SK-N-SH (cell line): ENCODE measurements at regions not wholly inside any gene's neighbourhood (a gene's known extent, or its start where the extent isn't known, plus 50 kb on each side); places are given as distances from the start of the nearest gene placed in this dataset.

Experiments used
- CTCF ChIA-PET: fragments of 300-600, 350-600 bp; formaldehyde crosslinking; extraction: SDS; loops from one replicate; lab custom pipeline; 2021; lab: Yijun Ruan, JAX
- POLR2A ChIA-PET: fragments of 350-600 bp; sonication (Branson Sonifier 250); formaldehyde crosslinking; extraction: SDS; loops from one replicate; lab custom pipeline; 2020; ENCODE audit warnings: antibody characterized with exemption, inconsistent platforms; lab: Yijun Ruan, JAX
- DNase-seq: peaks from one replicate; pipeline ENCODE4 v3.0.0; 2012
- H2AFZ ChIP-seq: fragments of 200-600 bp; sonication (generic); 2 replicates; pipeline ENCODE4 v1.8.1; 2016; ENCODE audit warnings: antibody characterized with exemption, mild to moderate bottlenecking, low read depth
- H3F3A ChIP-seq: fragments of 200-600 bp; sonication (generic); replicated peaks from 2 replicates; pipeline ENCODE3; 2016; ENCODE audit warnings: antibody characterized with exemption, mild to moderate bottlenecking; ENCODE audit not compliant: insufficient read depth
- H3K27ac ChIP-seq, 2 experiments: fragments of 200-500 bp in 1 of 2; fragments of 200-600 bp in 1 of 2; sonication (Bioruptor generic) in 1 of 2; sonication (generic), shearing (Covaris generic) in 1 of 2; 2 replicates each; pipeline versions ENCODE4 v1.5.1 to v1.6.1; 2014 to 2016; ENCODE audit warnings: low read depth in 2 of 2, inconsistent platforms in 1 of 2, low read length in 1 of 2, mild to moderate bottlenecking in 1 of 2, mixed read lengths in 1 of 2
- H3K27me3 ChIP-seq: fragments of 200-600 bp; sonication (generic), shearing (Covaris generic); 2 replicates; pipeline ENCODE4 v1.6.1; 2016; ENCODE audit warnings: mixed run types; ENCODE audit not compliant: insufficient read depth
- H3K36me3 ChIP-seq, 2 experiments: fragments of 200-500 bp in 1 of 2; fragments of 200-600 bp in 1 of 2; sonication (Bioruptor generic) in 1 of 2; sonication (generic) in 1 of 2; replicated peaks in 1 of 2; 2 replicates each; pipeline versions ENCODE3 to v1.5.1; 2014 to 2016; ENCODE audit warnings: low read length in 1 of 2, mild to moderate bottlenecking in 1 of 2; ENCODE audit not compliant: insufficient read depth in 2 of 2, control insufficient read depth in 1 of 2
- H3K4me1 ChIP-seq, 2 experiments: fragments of 200-500 bp in 1 of 2; fragments of 200-600 bp in 1 of 2; sonication (Bioruptor generic) in 1 of 2; sonication (generic), shearing (Covaris generic) in 1 of 2; 2 replicates each; pipeline versions ENCODE4 v1.5.1 to v1.6.1; 2014 to 2016; ENCODE audit warnings: low read depth in 1 of 2, low read length in 1 of 2, mixed run types in 1 of 2; ENCODE audit not compliant: insufficient read depth in 2 of 2, control insufficient read depth in 1 of 2
- H3K4me2 ChIP-seq: fragments of 200-600 bp; sonication (generic), shearing (Covaris generic); 2 replicates; pipeline ENCODE4 v1.6.1; 2017; ENCODE audit warnings: mixed run types
- H3K4me3 ChIP-seq, 2 experiments: fragments of 200-500 bp in 1 of 2; fragments of 200-600 bp in 1 of 2; sonication (Bioruptor generic) in 1 of 2; sonication (generic), shearing (Covaris generic) in 1 of 2; 2 replicates each; pipeline versions ENCODE4 v1.5.1 to v1.8.1; 2014 to 2016; ENCODE audit warnings: low read depth in 2 of 2, inconsistent platforms in 1 of 2, low read length in 1 of 2, mild to moderate bottlenecking in 1 of 2, mixed read lengths in 1 of 2, moderate library complexity in 1 of 2
- H3K79me2 ChIP-seq: fragments of 200-600 bp; sonication (generic); 2 replicates; pipeline ENCODE4 v1.8.1; 2017; ENCODE audit warnings: mild to moderate bottlenecking; ENCODE audit not compliant: insufficient read depth
- H3K9ac ChIP-seq: fragments of 200-600 bp; sonication (generic); 2 replicates; pipeline ENCODE4 v1.6.1; 2017; ENCODE audit warnings: mixed run types
- H3K9me2 ChIP-seq: fragments of 200-600 bp; sonication (generic); 2 replicates; pipeline ENCODE4 v1.6.1; 2017; ENCODE audit warnings: mixed run types
- H3K9me3 ChIP-seq: fragments of 200-600 bp; sonication (generic); 2 replicates; pipeline ENCODE4 v1.6.1; 2017; ENCODE audit warnings: mixed run types, mild to moderate bottlenecking, moderate library complexity
- H4K20me1 ChIP-seq: fragments of 200-600 bp; sonication (generic); 2 replicates; pipeline ENCODE4 v1.6.1; 2017; ENCODE audit warnings: mild to moderate bottlenecking, mixed run types; ENCODE audit not compliant: insufficient read depth
- CHD2 ChIP-seq: fragments of 150-350 bp; IDR thresholded peaks from 2 replicates; pipeline ENCODE4 v1.6.1; 2018; ENCODE audit warnings: low read length; ENCODE audit not compliant: partially characterized antibody
- CTCF ChIP-seq: fragments of 200-600 bp; sonication (generic); IDR thresholded peaks from 2 replicates; pipeline ENCODE4 v1.6.1; 2017; ENCODE audit warnings: antibody characterized with exemption, mild to moderate bottlenecking, moderate library complexity
- EP300 ChIP-seq, 2 experiments: IDR thresholded peaks; 2 replicates each; pipeline versions ENCODE4 v1.4.0 to v1.6.1; 2012; ENCODE audit warnings: borderline replicate concordance in 1 of 2, low read depth in 1 of 2, low read length in 1 of 2
- EZH2phosphoT487 ChIP-seq: fragments of 200-600 bp; sonication (generic); IDR thresholded peaks from 2 replicates; pipeline ENCODE4 v1.6.1; 2017; ENCODE audit warnings: low read depth, mixed run types, mild to moderate bottlenecking, antibody characterized with exemption, moderate library complexity, borderline replicate concordance
- JUND ChIP-seq: IDR thresholded peaks from 2 replicates; pipeline ENCODE4 v1.4.0; 2012
- RAD21 ChIP-seq: IDR thresholded peaks from 2 replicates; pipeline ENCODE4 v1.6.1; 2012; ENCODE audit warnings: mild to moderate bottlenecking, low read length
- RCOR1 ChIP-seq: fragments of 150-350 bp; IDR thresholded peaks from 2 replicates; pipeline ENCODE4 v1.6.1; 2017; ENCODE audit warnings: antibody characterized with exemption, low read length
- RFX5 ChIP-seq: IDR thresholded peaks from 2 replicates; pipeline ENCODE4 v1.6.1; 2012; ENCODE audit warnings: mild to moderate bottlenecking, improper control_type of control experiment, low read length
- RXRA ChIP-seq: IDR thresholded peaks from 2 replicates; pipeline ENCODE4 v1.4.0; 2012; ENCODE audit warnings: low read depth, mild to moderate bottlenecking, borderline replicate concordance
- TAF1 ChIP-seq: IDR thresholded peaks from 2 replicates; pipeline ENCODE4 v1.6.1; 2012; ENCODE audit warnings: low read depth, mild to moderate bottlenecking, low read length, moderate library complexity, borderline replicate concordance
- TCF12 ChIP-seq: IDR thresholded peaks from 2 replicates; pipeline ENCODE4 v1.4.0; 2012
- USF1 ChIP-seq: IDR thresholded peaks from 2 replicates; pipeline ENCODE4 v1.4.0; 2012; ENCODE audit warnings: low read depth, borderline replicate concordance
- YY1 ChIP-seq: IDR thresholded peaks from 2 replicates; pipeline ENCODE4 v1.4.0; 2012; ENCODE audit warnings: low read depth, mild to moderate bottlenecking
- ZBTB33 ChIP-seq: IDR thresholded peaks from 2 replicates; pipeline ENCODE4 v1.4.0; 2012; ENCODE audit warnings: low read depth, borderline replicate concordance
- WGBS: methylation state at CpG from one replicate; pipeline ENCODE4 v1.1.6; 2017; ENCODE audit warnings: low lambda C conversion rate; 5-methylcytosine and 5-hydroxymethylcytosine counted together

- H3K4me2 ChIP-seq, result no peak overlapping the region
- H3K79me2 ChIP-seq, result no peaks in the 10 kb centered on the region
- 36% methylated on average over 4 of the region's 4 CpGs for WGBS
- ChIA-PET CTCF (interaction anchor here (1.2 kb wide), 1 partner anchor 18 kb away, joined by 3 read pairs; no protein-coding TSS in a partner anchor), POLR2A (no interaction called here)
- H3F3A ChIP-seq, result no peaks in the 10 kb centered on the region
- H3K36me3 ChIP-seq, result no peaks in the 10 kb centered on the region
- no peaks in the 10 kb centered on the region for H4K20me1 ChIP-seq
- no peak overlapping the region for H3K9ac ChIP-seq
- H3K27ac ChIP-seq, result no peak overlapping the region
- no peaks in the 10 kb centered on the region for H3K4me1 ChIP-seq
- TF ChIP-seq JUND (no peak), CTCF (no peak), YY1 (no peak), RFX5 (no peak), CHD2 (no peak), RXRA (no peak), TCF12 (no peak)
- no peaks in the 10 kb centered on the region for H3K27me3 ChIP-seq
- no peak for DNase-seq
- H3K9me3 ChIP-seq, result no peaks in the 10 kb centered on the region
- H2AFZ ChIP-seq, result no peak overlapping the region
- H3K9me2 ChIP-seq, result no peaks in the 10 kb centered on the region
- no peak overlapping the region for H3K4me3 ChIP-seq
These were observed 317.8 kb downstream of the MIAT start for GRCh38 chr22:26974914-26975803.

GRCh38 chr22:26975865-26976264 is 318.5 kb downstream of the MIAT start:
- CTCF ChIA-PET, result interaction anchor here (0.6 to 1.2 kb wide), 2 partner anchors 19 to 41 kb away, joined by 3 read pairs; no protein-coding TSS in a partner anchor
- Histone ChIP-seq H3F3A (no peaks in the 10 kb centered on the region), H3K79me2 (no peaks in the 10 kb centered on the region), H2AFZ (no peak overlapping the region)
- TF ChIP-seq EP300 (IDR thresholded peaks at IDR 0.05; ENCODE audit: borderline replicate concordance in 1 of 2, low read depth in 1 of 2, low read length in 1 of 2) (no peak), YY1 (no peak), USF1 (no peak), RFX5 (no peak), TAF1 (no peak), RCOR1 (no peak), RXRA (no peak), RAD21 (no peak), EZH2phosphoT487 (no peak), ZBTB33 (no peak)
- TF ChIP-seq, all 33 proteins: peak for 0
- no peaks in the 10 kb centered on the region for H3K4me1 ChIP-seq
- no peak overlapping the region for H3K9ac ChIP-seq
- H4K20me1 ChIP-seq, result no peaks in the 10 kb centered on the region
- WGBS, result 31% methylated on average over 3 of the region's 3 CpGs
- no peak for DNase-seq
- H3K27me3 ChIP-seq, result no peaks in the 10 kb centered on the region
- no peaks in the 10 kb centered on the region for H3K9me2 ChIP-seq
- no peak overlapping the region for H3K4me3 ChIP-seq
- no peaks in the 10 kb centered on the region for H3K9me3 ChIP-seq
- H3K27ac ChIP-seq, result no peak overlapping the region
- POLR2A ChIA-PET, result no interaction called here
- H3K4me2 ChIP-seq, result no peak overlapping the region
- no peaks in the 10 kb centered on the region for H3K36me3 ChIP-seq
